ENCODE measurements at regions not wholly inside any gene's neighbourhood (a gene's known extent, or its start where the extent isn't known, plus 50 kb on each side); places are given as distances from the start of the nearest gene placed in this dataset.

- TF ChIP-seq ZNF462 (CRISPR knock-in tag; IDR thresholded peaks at IDR 0.05): no peak
- no peak for TF ChIP-seq ZNF114 (CRISPR knock-in tag; IDR thresholded peaks at IDR 0.05)
Measured at GRCh38 chr13:40406405-40407120, 259.9 kb downstream of the FOXO1 start (continued).

- no peak overlapping the region for H3K4me3 ChIP-seq
- no peaks in the 10 kb centered on the region for H4K20me1 ChIP-seq (replicated peaks; ENCODE audit: insufficient read depth)
- H3K4me2 ChIP-seq: no peak overlapping the region
- Mint-ChIP-seq H3K9me3 (0 out of 3 replicates have a peak, but pooled peaks cover 2% of the 10 kb centered on the region), H3K36me3 (ENCODE audit: low read depth) (0 out of 3 replicates have a peak, but pooled peaks cover 2% of the 10 kb centered on the region), H3K4me3 (no peak overlapping the region), H3K27me3 (ENCODE audit: insufficient read depth, low read depth, poor library complexity) (peaks cover 3% of the 10 kb centered on the region), H3K27ac (no peak overlapping the region), H3K4me1 (peaks cover 14% of the 10 kb centered on the region)
- no peaks in the 10 kb centered on the region for H3K36me3 ChIP-seq (ENCODE audit: insufficient read depth)
- H3K27ac ChIP-seq (ENCODE audit: low read depth): no peak overlapping the region
- ATAC-seq: no peak
- TF ChIP-seq EZH2phosphoT487 (IDR thresholded peaks at IDR 0.05; ENCODE audit: unreplicated experiment): no peak
- TF ChIP-seq EZH2 (IDR thresholded peaks at IDR 0.05; ENCODE audit: low read depth, unreplicated experiment): no peak
- TF ChIP-seq ETS1 (IDR thresholded peaks at IDR 0.05): no peak
- TF ChIP-seq CTCF (conservative IDR thresholded peaks at IDR 0.05; ENCODE audit: low read depth in 2 of 2): no peak
- H3K79me2 ChIP-seq (replicated peaks; ENCODE audit: insufficient read depth): no peaks in the 10 kb centered on the region
- peaks cover 4% of the 10 kb centered on the region; the same call in 1 of the 2 replicates for H3K9me2 ChIP-seq (ENCODE audit: insufficient read depth)
- DNase-seq (ENCODE audit: low spot score): no peak
- H3K27me3 ChIP-seq (ENCODE audit: insufficient read depth): no peaks in the 10 kb centered on the region
- H3K4me1 ChIP-seq (ENCODE audit: insufficient read depth): peaks cover 6% of the 10 kb centered on the region; the same call in 1 of the 2 replicates
- no peak overlapping the region for H2AFZ ChIP-seq
- H3F3A ChIP-seq (replicated peaks; ENCODE audit: low read depth): no peaks in the 10 kb centered on the region
Measured at GRCh38 chr13:40407567-40407966, 258.9 kb downstream of the FOXO1 start.

Measured in GM23338 (cell line).